H1 (cell line): ENCODE measurements at regions not wholly inside any gene's neighbourhood (a gene's known extent, or its start where the extent isn't known, plus 50 kb on each side); places are given as distances from the start of the nearest gene placed in this dataset.
"Not testable (repeated sequence)": the region's sequence is repeated elsewhere in the genome, so short reads cannot be mapped to it uniquely, and the experiment has no call there.

Experiments
- CTCF ChIA-PET: fragments of 300-600 bp; sonication (Branson Sonifier 250); formaldehyde crosslinking; loops from one replicate; lab custom pipeline; 2021; ENCODE audit not compliant: partially characterized antibody; lab: Charles Lee
- POLR2A ChIA-PET: fragments of 300-600 bp; sonication (Branson Sonifier 250); formaldehyde crosslinking; loops from one replicate; lab custom pipeline; 2021; ENCODE audit warnings: inconsistent platforms; ENCODE audit not compliant: partially characterized antibody; lab: Charles Lee
- DNase-seq, 2 experiments: peaks; one replicate each; pipeline versions ENCODE4 v3.0.0 to v3.0.0-alpha.2; 2010 to 2022; ENCODE audit warnings: low spot score in 2 of 2, low read depth in 1 of 2, mixed read lengths in 1 of 2
- FAIRE-seq: peaks from 2 replicates; lab custom pipeline; 2011; peaks lifted over from hg19 to GRCh38; lab: Jason Lieb, UNC
- H2AFZ ChIP-seq: 2 replicates; pipeline ENCODE4 v1.8.1; 2012; ENCODE audit warnings: low read length, inconsistent platforms
- H2AK5ac ChIP-seq: 2 replicates; pipeline ENCODE4 v1.6.1; 2013; ENCODE audit warnings: low read depth, low read length
- H2BK120ac ChIP-seq: replicated peaks from 2 replicates; pipeline ENCODE3; 2013; ENCODE audit warnings: low read depth, low read length, inconsistent platforms
- H2BK12ac ChIP-seq: 2 replicates; pipeline ENCODE4 v1.6.1; 2013; ENCODE audit warnings: low read depth, low read length
- H2BK15ac ChIP-seq: 2 replicates; pipeline ENCODE4 v1.6.1; 2013; ENCODE audit warnings: low read length
- H2BK20ac ChIP-seq: 2 replicates; pipeline ENCODE4 v1.6.1; 2013; ENCODE audit warnings: low read length
- H2BK5ac ChIP-seq: 2 replicates; pipeline ENCODE4 v1.6.1; 2013; ENCODE audit warnings: low read depth, low read length
- H3K14ac ChIP-seq: 2 replicates; pipeline ENCODE4 v1.6.1; 2013; ENCODE audit warnings: inconsistent platforms; ENCODE audit not compliant: insufficient read length
- H3K18ac ChIP-seq: 2 replicates; pipeline ENCODE4 v1.6.1; 2013; ENCODE audit warnings: low read length; ENCODE audit errors: extremely low read depth
- H3K23ac ChIP-seq: 2 replicates; pipeline ENCODE4 v1.6.1; 2013; ENCODE audit warnings: inconsistent platforms; ENCODE audit not compliant: insufficient read length
- H3K23me2 ChIP-seq: 2 replicates; pipeline ENCODE4 v1.6.1; 2013; ENCODE audit warnings: low read depth, low read length
- H3K27ac ChIP-seq: 2 replicates; pipeline ENCODE4 v1.6.1; 2011; ENCODE audit warnings: low read depth, low read length, inconsistent platforms
- H3K27me3 ChIP-seq, 4 experiments: replicated peaks in 1 of 4; 1 replicate in 1 of 4; 2 replicates in 3 of 4; pipeline versions ENCODE4 v1.6.1 to v1.8.1; 2011 to 2013; ENCODE audit warnings: low read length in 3 of 4, mild to moderate bottlenecking in 3 of 4, inconsistent platforms in 2 of 4, mixed read lengths in 2 of 4, moderate library complexity in 1 of 4; ENCODE audit not compliant: control insufficient read depth in 3 of 4, insufficient read depth in 3 of 4; ENCODE audit errors: extremely low read depth in 1 of 4
- H3K36me3 ChIP-seq, 4 experiments: 2 replicates each; pipeline versions ENCODE4 v1.6.1 to v1.8.1; 2011 to 2013; ENCODE audit warnings: mild to moderate bottlenecking in 4 of 4, low read length in 3 of 4, moderate library complexity in 2 of 4, control low read depth in 1 of 4, inconsistent platforms in 1 of 4; ENCODE audit not compliant: insufficient read depth in 4 of 4, control insufficient read depth in 2 of 4
- H3K4ac ChIP-seq: replicated peaks from 2 replicates; pipeline ENCODE3; 2013; ENCODE audit warnings: low read length, low read depth, mixed read lengths, inconsistent platforms; ENCODE audit not compliant: insufficient read length
- H3K4me1 ChIP-seq, 4 experiments: replicated peaks in 1 of 4; 1 replicate in 1 of 4; 2 replicates in 3 of 4; pipeline versions ENCODE4 v1.6.1 to v1.8.1; 2011 to 2013; ENCODE audit warnings: low read length in 3 of 4, inconsistent platforms in 2 of 4, mixed read lengths in 1 of 4; ENCODE audit not compliant: insufficient read depth in 4 of 4, control insufficient read depth in 3 of 4
- H3K4me2 ChIP-seq, 2 experiments: 2 replicates each; pipeline versions ENCODE4 v1.6.1 to v1.8.1; 2011 to 2013; ENCODE audit warnings: low read depth in 2 of 2, low read length in 2 of 2, control low read depth in 1 of 2, inconsistent platforms in 1 of 2, mild to moderate bottlenecking in 1 of 2; ENCODE audit not compliant: insufficient read depth in 1 of 2
- H3K4me3 ChIP-seq, 4 experiments: fragments of 200-600, 300-600 bp in 1 of 4; sonication (generic), shearing (Covaris generic), sonication (Bioruptor Twin) in 1 of 4; 2 replicates each; pipeline versions ENCODE4 v1.5.1 to v1.8.1; 2011 to 2016; ENCODE audit warnings: low read length in 4 of 4, low read depth in 3 of 4, control low read depth in 2 of 4, inconsistent platforms in 2 of 4, mild to moderate bottlenecking in 2 of 4, mixed read lengths in 1 of 4, moderate library complexity in 1 of 4; ENCODE audit not compliant: insufficient read depth in 2 of 4; ENCODE audit errors: extremely low read depth in 1 of 4
- H3K56ac ChIP-seq: replicated peaks from 2 replicates; pipeline ENCODE3; 2013; ENCODE audit warnings: low read depth, mild to moderate bottlenecking, mixed read lengths, low read length, inconsistent platforms; ENCODE audit not compliant: insufficient read length
- H3K79me1 ChIP-seq: 2 replicates; pipeline ENCODE4 v1.6.1; 2013; ENCODE audit warnings: low read depth, low read length, control low read depth
- H3K79me2 ChIP-seq, 2 experiments: 2 replicates each; pipeline versions ENCODE4 v1.6.1 to v1.8.1; 2012 to 2013; ENCODE audit warnings: low read length in 2 of 2, mild to moderate bottlenecking in 2 of 2, inconsistent platforms in 1 of 2; ENCODE audit not compliant: insufficient read depth in 2 of 2, control insufficient read depth in 1 of 2
- H3K9ac ChIP-seq, 4 experiments: replicated peaks in 1 of 4; 1 replicate in 1 of 4; 2 replicates in 3 of 4; pipeline versions ENCODE4 v1.6.1 to v1.8.1; 2011 to 2013; ENCODE audit warnings: low read depth in 3 of 4, low read length in 3 of 4, control low read depth in 2 of 4, mild to moderate bottlenecking in 2 of 4, moderate library complexity in 2 of 4, inconsistent platforms in 1 of 4; ENCODE audit errors: extremely low read depth in 1 of 4
- H3K9me3 ChIP-seq, 2 experiments: 2 replicates each; pipeline versions ENCODE4 v1.6.1 to v1.8.1; 2012 to 2013; ENCODE audit warnings: mild to moderate bottlenecking in 2 of 2, moderate library complexity in 2 of 2, control low read depth in 1 of 2, inconsistent platforms in 1 of 2, low read depth in 1 of 2, low read length in 1 of 2, mixed read lengths in 1 of 2; ENCODE audit not compliant: insufficient read depth in 2 of 2
- H4K20me1 ChIP-seq, 2 experiments: replicated peaks in 1 of 2; 2 replicates each; pipeline versions ENCODE3 to v1.8.1; 2011 to 2013; ENCODE audit warnings: inconsistent platforms in 2 of 2, low read length in 2 of 2, mild to moderate bottlenecking in 1 of 2; ENCODE audit not compliant: insufficient read depth in 2 of 2, control insufficient read depth in 1 of 2
- H4K5ac ChIP-seq: 2 replicates; pipeline ENCODE4 v1.6.1; 2013; ENCODE audit warnings: low read length, low read depth, mixed read lengths, inconsistent platforms; ENCODE audit not compliant: insufficient read length
- H4K8ac ChIP-seq: 2 replicates; pipeline ENCODE4 v1.8.0; 2013; ENCODE audit warnings: mild to moderate bottlenecking, moderate library complexity, low read length, inconsistent platforms; ENCODE audit not compliant: insufficient read depth; ENCODE audit errors: extremely low read depth
- H4K91ac ChIP-seq: replicated peaks from 2 replicates; pipeline ENCODE3; 2013; ENCODE audit warnings: low read length, mixed read lengths, inconsistent platforms; ENCODE audit not compliant: insufficient read length
- WGBS, 2 experiments: shearing (Covaris generic) in 1 of 2; methylation state at CpG; one replicate each; pipeline versions ENCODE4 v1.1.6 to v1.1.7; 2013 to 2015; ENCODE audit warnings: low lambda C conversion rate in 2 of 2, mixed read lengths in 2 of 2, inconsistent platforms in 1 of 2, low coverage in 1 of 2, missing lambda C conversion rate in 1 of 2; ENCODE audit not compliant: insufficient replicate concordance in 2 of 2, insufficient coverage in 1 of 2, insufficient read length in 1 of 2; ENCODE audit errors: extremely low coverage in 1 of 2, missing lambda C conversion rate in 1 of 2; 5-methylcytosine and 5-hydroxymethylcytosine counted together

DNA sequence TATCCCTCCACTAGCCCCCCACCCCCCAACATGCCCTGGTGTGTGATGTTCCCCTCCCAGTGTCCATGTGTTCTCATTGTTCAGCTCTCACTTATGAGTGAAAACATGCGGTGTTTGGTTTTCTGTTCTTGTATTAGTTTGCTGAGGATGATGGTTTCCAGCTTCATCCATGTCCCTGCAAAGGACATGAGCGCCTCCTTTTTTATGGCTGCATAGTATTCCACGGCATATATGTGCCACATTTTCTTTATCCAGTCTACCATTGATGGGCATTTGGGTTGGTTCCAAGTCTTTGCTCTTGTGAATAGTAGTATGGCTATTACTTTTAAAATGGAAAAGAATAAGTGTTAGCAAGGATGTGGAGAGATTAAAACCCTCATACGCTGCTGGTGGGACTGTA is 50.8 kb upstream of the FAM171A1 start:
- H4K5ac ChIP-seq, FAIRE-seq, CTCF ChIA-PET: not testable (repeated sequence)

More for the DNA sequence above, 50.8 kb upstream of the FAM171A1 start:
- H4K8ac ChIP-seq, H3K14ac ChIP-seq, H2AK5ac ChIP-seq, H3K18ac ChIP-seq, H3K36me3 ChIP-seq, H2BK12ac ChIP-seq, H3K9ac ChIP-seq, H4K20me1 ChIP-seq, H3K79me2 ChIP-seq, H3K23ac ChIP-seq, H2BK15ac ChIP-seq, DNase-seq, POLR2A ChIA-PET, H3K4me1 ChIP-seq, H2BK20ac ChIP-seq, H3K56ac ChIP-seq, H3K27me3 ChIP-seq, H3K9me3 ChIP-seq, H3K4ac ChIP-seq, H2BK5ac ChIP-seq, H3K4me2 ChIP-seq, H3K23me2 ChIP-seq, H4K91ac ChIP-seq, H2AFZ ChIP-seq, H2BK120ac ChIP-seq, H3K4me3 ChIP-seq, H3K27ac ChIP-seq, H3K79me1 ChIP-seq: not testable (repeated sequence)
- WGBS, 2 experiments = 90% methylated on average over 4 of the region's 4 CpGs; no CpG with 5 or more reads in 1 of the 2 experiments
